A549 (cell line): ENCODE measurements at regions not wholly inside any gene's neighbourhood (a gene's known extent, or its start where the extent isn't known, plus 50 kb on each side); places are given as distances from the start of the nearest gene placed in this dataset.
A peak's percentile ranks its signal among the peaks of the same experiment; 100 is the strongest.
"Not testable (repeated sequence)": the region's sequence is repeated elsewhere in the genome, so short reads cannot be mapped to it uniquely, and the experiment has no call there.

Experiments
- ATAC-seq, 2 experiments: fragments of 200-7000 bp in 1 of 2; fragments of >200 bp in 1 of 2; cut with Nextera tagmentation in 1 of 2; cut with Tn5 transposase in 1 of 2; 3 replicates each; pipeline versions ENCODE4 v1.8.0 to v1.9.1; 2018 to 2020; ENCODE audit warnings: mild to moderate bottlenecking in 1 of 2, moderate library complexity in 1 of 2
- CTCF ChIA-PET: fragments of 300-600 bp; sonication (Branson Sonifier 250); formaldehyde crosslinking; extraction: SDS; loops from one replicate; lab custom pipeline; 2021; ENCODE audit warnings: antibody characterized with exemption, inconsistent platforms; lab: Yijun Ruan, JAX
- POLR2A ChIA-PET: fragments of 350-600 bp; formaldehyde crosslinking; extraction: SDS; loops from one replicate; lab custom pipeline; 2021; ENCODE audit warnings: antibody characterized with exemption, inconsistent platforms; lab: Yijun Ruan, JAX
- DNase-seq, 2 experiments: peaks; one replicate each; pipeline versions ENCODE4 v3.0.0 to v3.0.0-alpha.2; 2011 to 2016; ENCODE audit warnings: low read depth in 1 of 2, low spot score in 1 of 2
- FAIRE-seq: peaks from 2 replicates; lab custom pipeline; 2011; peaks lifted over from hg19 to GRCh38; lab: Jason Lieb, UNC
- H3K27ac ChIP-seq, 2 experiments: fragments of >200 bp; sonication (Bioruptor Twin); formaldehyde crosslinking; 3 replicates each; pipeline ENCODE4 v1.5.1; 2016 to 2017
- H3K4me1 ChIP-seq: fragments of >200 bp; sonication (Bioruptor Twin); formaldehyde crosslinking; 3 replicates; pipeline ENCODE4 v1.6.1; 2016
- H3K4me2 ChIP-seq: fragments of >200 bp; sonication (Bioruptor Twin); formaldehyde crosslinking; 3 replicates; pipeline ENCODE4 v1.6.1; 2016
- H3K4me3 ChIP-seq: fragments of >200 bp; sonication (Bioruptor Twin); formaldehyde crosslinking; 3 replicates; pipeline ENCODE4 v1.5.1; 2016
- H3K9me3 ChIP-seq: fragments of >200 bp; sonication (Bioruptor Twin); formaldehyde crosslinking; 3 replicates; pipeline ENCODE4 v1.6.1; 2016
- CTCF ChIP-seq: fragments of >200 bp; sonication (Bioruptor Twin); formaldehyde crosslinking; IDR thresholded peaks from 3 replicates; pipeline ENCODE4 v1.5.1; 2016
- FOXS1 ChIP-seq: fragments of 250-450 bp; sonication (Bioruptor Pico); IDR thresholded peaks from 2 replicates; pipeline ENCODE4 v1.5.0; 2020; ENCODE audit warnings: mild to moderate bottlenecking, moderate library complexity
- GATA3 ChIP-seq: IDR thresholded peaks from 2 replicates; pipeline ENCODE4 v1.6.1; 2012; ENCODE audit warnings: borderline replicate concordance
- HOXB13 ChIP-seq: fragments of 250-450 bp; sonication (Bioruptor Pico); IDR thresholded peaks from 2 replicates; pipeline ENCODE4 v1.5.0; 2020; ENCODE audit warnings: low read depth, mild to moderate bottlenecking, moderate library complexity
- REST ChIP-seq: fragments of 200-600 bp; sonication (generic); IDR thresholded peaks from 2 replicates; pipeline ENCODE4 v1.6.1; 2016; ENCODE audit warnings: antibody characterized with exemption, mild to moderate bottlenecking, moderate library complexity
- ZC3H11A ChIP-seq: fragments of 450-650 bp; IDR thresholded peaks from 2 replicates; pipeline ENCODE4 v1.6.1; 2014; ENCODE audit warnings: antibody characterized with exemption, mild to moderate bottlenecking
- ZSCAN20 ChIP-seq: fragments of 250-450 bp; sonication (Bioruptor Pico); IDR thresholded peaks from 2 replicates; pipeline ENCODE4 v1.8.0; 2022; ENCODE audit warnings: mild to moderate bottlenecking, moderate library complexity
- WGBS: methylation state at CpG from one replicate; pipeline ENCODE4 v1.1.6; 2017; ENCODE audit errors: missing lambda C conversion rate; 5-methylcytosine and 5-hydroxymethylcytosine counted together
- TF ChIP-seq, protein P1 (sequence below): IDR thresholded peaks from 2 replicates; pipeline ENCODE4 v1.6.1; 2012

DNA sequence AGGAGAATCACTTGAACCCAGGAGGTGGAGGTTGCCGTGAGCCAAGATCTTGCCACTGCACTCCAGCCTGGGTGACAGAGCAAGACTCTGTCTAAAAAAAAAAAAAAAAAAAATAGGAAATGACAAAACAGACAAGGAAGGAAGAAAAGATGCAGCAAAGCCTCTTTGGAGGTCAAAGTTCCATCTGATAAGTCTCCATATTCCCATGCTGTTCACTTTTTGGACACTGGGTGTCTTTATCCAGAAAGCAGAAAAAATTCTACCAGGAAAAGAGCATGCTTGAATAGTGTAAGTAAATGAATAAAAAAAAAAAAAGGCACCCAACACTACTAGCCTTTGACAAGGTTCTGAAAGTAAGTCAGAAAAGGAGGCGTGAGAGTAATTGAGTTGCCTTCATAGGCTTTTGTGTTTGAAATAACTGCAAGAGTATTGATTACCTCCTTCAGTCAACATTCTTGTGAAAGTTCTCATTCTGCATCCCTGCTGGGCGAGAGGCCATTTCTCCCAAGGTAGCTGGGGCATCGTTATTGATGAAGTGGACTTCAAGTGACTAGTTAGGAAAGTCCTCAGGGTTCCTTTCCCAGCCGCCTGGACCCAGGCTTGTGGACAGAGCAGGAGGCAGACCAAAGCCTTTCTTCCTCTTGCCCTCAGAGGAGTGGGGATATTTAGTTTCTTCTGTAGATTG, 133.3 kb upstream of the KIF5B start:
- H3K4me2 ChIP-seq, result peak overlapping the region; percentile 16; the same call in 1 of the 3 replicates
- H3K27ac ChIP-seq, result no peak overlapping the region
- peak in 1 of 2 experiments; percentile 70 for DNase-seq
- peaks cover 15% of the 10 kb centered on the region; the same call in 2 of the 3 replicates for H3K4me1 ChIP-seq
- ChIA-PET POLR2A (no interaction called here), CTCF (interaction anchor here (0.7 to 3.3 kb wide), 17 partner anchors 9 to 184 kb away, joined by 3 to 22 read pairs (median 4); no protein-coding TSS in a partner anchor)
- 86% methylated on average over 5 of the region's 5 CpGs for WGBS
- no peak overlapping the region for H3K4me3 ChIP-seq
- no peak for FAIRE-seq
- peak; percentile 12; the same call in 1 of the 3 replicates for TF ChIP-seq CTCF
- TF ChIP-seq GATA3, result peak; percentile 56
- no peak for TF ChIP-seq HOXB13 (CRISPR knock-in tag)
- H3K9me3 ChIP-seq, result no peaks in the 10 kb centered on the region
- ATAC-seq, result peak; percentile 78 to 88

- FAIRE-seq, H3K4me2 ChIP-seq, ATAC-seq, H3K9me3 ChIP-seq, H3K27ac ChIP-seq, DNase-seq, POLR2A ChIA-PET, H3K4me3 ChIP-seq: not testable (repeated sequence)
- WGBS, result 87% methylated on average over 15 of the region's 15 CpGs
- peaks cover 15% of the 10 kb centered on the region; the same call in 2 of the 3 replicates for H3K4me1 ChIP-seq
- CTCF ChIA-PET, result interaction anchor here (0.8 to 3.3 kb wide), 5 partner anchors 9 to 68 kb away, joined by 3 to 22 read pairs (median 5); no protein-coding TSS in a partner anchor
These were observed 132.4 kb upstream of the KIF5B start for GRCh38 chr10:32188601-32189000.

- ATAC-seq (no peak), DNase-seq (no peak), FAIRE-seq (no peak)
- CTCF ChIA-PET, result interaction anchor here (0.8 to 3.2 kb wide), 4 partner anchors 13 to 350 kb away, joined by 3 to 9 read pairs (median 4); no protein-coding TSS in a partner anchor
- H3K4me2 ChIP-seq, result no peak overlapping the region
- no peak overlapping the region for H3K4me3 ChIP-seq
- no peak overlapping the region for H3K27ac ChIP-seq
- WGBS, result 70% methylated on average over 6 of the region's 6 CpGs
- H3K4me1 ChIP-seq, result peaks cover 15% of the 10 kb centered on the region; the same call in 2 of the 3 replicates
- TF ChIP-seq ZSCAN20, result no peak
- TF ChIP-seq, protein P1, sequence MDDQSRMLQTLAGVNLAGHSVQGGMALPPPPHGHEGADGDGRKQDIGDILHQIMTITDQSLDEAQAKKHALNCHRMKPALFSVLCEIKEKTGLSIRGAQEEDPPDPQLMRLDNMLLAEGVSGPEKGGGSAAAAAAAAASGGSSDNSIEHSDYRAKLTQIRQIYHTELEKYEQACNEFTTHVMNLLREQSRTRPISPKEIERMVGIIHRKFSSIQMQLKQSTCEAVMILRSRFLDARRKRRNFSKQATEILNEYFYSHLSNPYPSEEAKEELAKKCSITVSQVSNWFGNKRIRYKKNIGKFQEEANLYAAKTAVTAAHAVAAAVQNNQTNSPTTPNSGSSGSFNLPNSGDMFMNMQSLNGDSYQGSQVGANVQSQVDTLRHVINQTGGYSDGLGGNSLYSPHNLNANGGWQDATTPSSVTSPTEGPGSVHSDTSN, result no peak
- no peak for TF ChIP-seq REST
- no peak for TF ChIP-seq FOXS1
- POLR2A ChIA-PET, result no interaction called here
- no peaks in the 10 kb centered on the region for H3K9me3 ChIP-seq
These were observed 131.5 kb upstream of the KIF5B start for GRCh38 chr10:32187686-32188085.

GRCh38 chr10:32183652-32184051, 127.4 kb upstream of the KIF5B start:
- TF ChIP-seq ZC3H11A, result peak; percentile 84
- CTCF ChIA-PET, result interaction anchor here (1.0 kb wide), 1 partner anchor 70 kb away, joined by 4 read pairs; no protein-coding TSS in a partner anchor
- WGBS, result 90% methylated on average over 5 of the region's 5 CpGs

More at GRCh38 chr10:32183652-32184051, 127.4 kb upstream of the KIF5B start:
- H3K9me3 ChIP-seq, H3K27ac ChIP-seq, POLR2A ChIA-PET, DNase-seq, H3K4me3 ChIP-seq, ATAC-seq, H3K4me1 ChIP-seq, FAIRE-seq, H3K4me2 ChIP-seq: not testable (repeated sequence)
